GM23248 (cell line): ENCODE measurements at regions not wholly inside any gene's neighbourhood (a gene's known extent, or its start where the extent isn't known, plus 50 kb on each side); places are given as distances from the start of the nearest gene placed in this dataset.

Experiments
- EZH2 ChIP-seq: fragments of 200-600 bp; sonication (generic); IDR thresholded peaks from 2 replicates; pipeline ENCODE4 v1.6.1; 2018; ENCODE audit warnings: antibody characterized with exemption, mild to moderate bottlenecking; ENCODE audit not compliant: insufficient read depth, poor library complexity, severe bottlenecking
- EZH2phosphoT487 ChIP-seq: fragments of 200-600 bp; sonication (generic); IDR thresholded peaks from 2 replicates; pipeline ENCODE4 v1.6.1; 2018; ENCODE audit warnings: antibody characterized with exemption, moderate library complexity, mild to moderate bottlenecking, low read depth; ENCODE audit not compliant: insufficient read depth

DNA sequence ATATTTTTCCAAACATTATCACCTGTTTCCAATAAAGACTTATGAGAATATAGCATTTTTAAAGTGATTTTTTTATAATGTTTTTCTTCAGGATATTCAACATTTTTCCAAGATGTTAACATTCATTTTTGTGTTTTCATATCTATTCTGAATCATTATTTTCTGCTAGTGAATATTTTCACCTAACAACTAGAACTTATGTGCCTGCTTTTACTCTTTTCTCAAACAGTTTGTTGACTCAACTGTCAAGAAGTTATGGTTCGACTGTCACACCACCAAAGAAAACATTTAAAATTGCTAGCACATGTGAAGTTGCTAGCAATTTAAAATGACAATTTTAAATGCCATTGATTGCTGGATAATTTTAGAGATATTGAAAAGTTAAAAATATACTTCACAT is 343.3 kb upstream of the CDH9 start:
- TF ChIP-seq EZH2: no peak
- no peak for TF ChIP-seq EZH2phosphoT487
